H1 (cell line): ENCODE measurements at regions not wholly inside any gene's neighbourhood (a gene's known extent, or its start where the extent isn't known, plus 50 kb on each side); places are given as distances from the start of the nearest gene placed in this dataset.

Experiments used
- CTCF ChIA-PET: fragments of 300-600 bp; sonication (Branson Sonifier 250); formaldehyde crosslinking; loops from one replicate; lab custom pipeline; 2021; ENCODE audit not compliant: partially characterized antibody; lab: Charles Lee
- POLR2A ChIA-PET: fragments of 300-600 bp; sonication (Branson Sonifier 250); formaldehyde crosslinking; loops from one replicate; lab custom pipeline; 2021; ENCODE audit warnings: inconsistent platforms; ENCODE audit not compliant: partially characterized antibody; lab: Charles Lee
- DNase-seq, 2 experiments: peaks; one replicate each; pipeline versions ENCODE4 v3.0.0 to v3.0.0-alpha.2; 2010 to 2022; ENCODE audit warnings: low spot score in 2 of 2, low read depth in 1 of 2, mixed read lengths in 1 of 2
- FAIRE-seq: peaks from 2 replicates; lab custom pipeline; 2011; peaks lifted over from hg19 to GRCh38; lab: Jason Lieb, UNC
- H2AFZ ChIP-seq: 2 replicates; pipeline ENCODE4 v1.8.1; 2012; ENCODE audit warnings: low read length, inconsistent platforms
- H2AK5ac ChIP-seq: 2 replicates; pipeline ENCODE4 v1.6.1; 2013; ENCODE audit warnings: low read depth, low read length
- H2BK120ac ChIP-seq: replicated peaks from 2 replicates; pipeline ENCODE3; 2013; ENCODE audit warnings: low read depth, low read length, inconsistent platforms
- H2BK12ac ChIP-seq: 2 replicates; pipeline ENCODE4 v1.6.1; 2013; ENCODE audit warnings: low read depth, low read length
- H2BK15ac ChIP-seq: 2 replicates; pipeline ENCODE4 v1.6.1; 2013; ENCODE audit warnings: low read length
- H2BK20ac ChIP-seq: 2 replicates; pipeline ENCODE4 v1.6.1; 2013; ENCODE audit warnings: low read length
- H2BK5ac ChIP-seq: 2 replicates; pipeline ENCODE4 v1.6.1; 2013; ENCODE audit warnings: low read depth, low read length
- H3K14ac ChIP-seq: 2 replicates; pipeline ENCODE4 v1.6.1; 2013; ENCODE audit warnings: inconsistent platforms; ENCODE audit not compliant: insufficient read length
- H3K18ac ChIP-seq: 2 replicates; pipeline ENCODE4 v1.6.1; 2013; ENCODE audit warnings: low read length; ENCODE audit errors: extremely low read depth
- H3K23ac ChIP-seq: 2 replicates; pipeline ENCODE4 v1.6.1; 2013; ENCODE audit warnings: inconsistent platforms; ENCODE audit not compliant: insufficient read length
- H3K23me2 ChIP-seq: 2 replicates; pipeline ENCODE4 v1.6.1; 2013; ENCODE audit warnings: low read depth, low read length
- H3K27ac ChIP-seq: 2 replicates; pipeline ENCODE4 v1.6.1; 2011; ENCODE audit warnings: low read depth, low read length, inconsistent platforms
- H3K27me3 ChIP-seq, 4 experiments: replicated peaks in 1 of 4; 1 replicate in 1 of 4; 2 replicates in 3 of 4; pipeline versions ENCODE4 v1.6.1 to v1.8.1; 2011 to 2013; ENCODE audit warnings: low read length in 3 of 4, mild to moderate bottlenecking in 3 of 4, inconsistent platforms in 2 of 4, mixed read lengths in 2 of 4, moderate library complexity in 1 of 4; ENCODE audit not compliant: control insufficient read depth in 3 of 4, insufficient read depth in 3 of 4; ENCODE audit errors: extremely low read depth in 1 of 4
- H3K36me3 ChIP-seq, 4 experiments: 2 replicates each; pipeline versions ENCODE4 v1.6.1 to v1.8.1; 2011 to 2013; ENCODE audit warnings: mild to moderate bottlenecking in 4 of 4, low read length in 3 of 4, moderate library complexity in 2 of 4, control low read depth in 1 of 4, inconsistent platforms in 1 of 4; ENCODE audit not compliant: insufficient read depth in 4 of 4, control insufficient read depth in 2 of 4
- H3K4ac ChIP-seq: replicated peaks from 2 replicates; pipeline ENCODE3; 2013; ENCODE audit warnings: low read length, low read depth, mixed read lengths, inconsistent platforms; ENCODE audit not compliant: insufficient read length
- H3K4me1 ChIP-seq, 4 experiments: replicated peaks in 1 of 4; 1 replicate in 1 of 4; 2 replicates in 3 of 4; pipeline versions ENCODE4 v1.6.1 to v1.8.1; 2011 to 2013; ENCODE audit warnings: low read length in 3 of 4, inconsistent platforms in 2 of 4, mixed read lengths in 1 of 4; ENCODE audit not compliant: insufficient read depth in 4 of 4, control insufficient read depth in 3 of 4
- H3K4me2 ChIP-seq, 2 experiments: 2 replicates each; pipeline versions ENCODE4 v1.6.1 to v1.8.1; 2011 to 2013; ENCODE audit warnings: low read depth in 2 of 2, low read length in 2 of 2, control low read depth in 1 of 2, inconsistent platforms in 1 of 2, mild to moderate bottlenecking in 1 of 2; ENCODE audit not compliant: insufficient read depth in 1 of 2
- H3K4me3 ChIP-seq, 4 experiments: fragments of 200-600, 300-600 bp in 1 of 4; sonication (generic), shearing (Covaris generic), sonication (Bioruptor Twin) in 1 of 4; 2 replicates each; pipeline versions ENCODE4 v1.5.1 to v1.8.1; 2011 to 2016; ENCODE audit warnings: low read length in 4 of 4, low read depth in 3 of 4, control low read depth in 2 of 4, inconsistent platforms in 2 of 4, mild to moderate bottlenecking in 2 of 4, mixed read lengths in 1 of 4, moderate library complexity in 1 of 4; ENCODE audit not compliant: insufficient read depth in 2 of 4; ENCODE audit errors: extremely low read depth in 1 of 4
- H3K56ac ChIP-seq: replicated peaks from 2 replicates; pipeline ENCODE3; 2013; ENCODE audit warnings: low read depth, mild to moderate bottlenecking, mixed read lengths, low read length, inconsistent platforms; ENCODE audit not compliant: insufficient read length
- H3K79me1 ChIP-seq: 2 replicates; pipeline ENCODE4 v1.6.1; 2013; ENCODE audit warnings: low read depth, low read length, control low read depth
- H3K79me2 ChIP-seq, 2 experiments: 2 replicates each; pipeline versions ENCODE4 v1.6.1 to v1.8.1; 2012 to 2013; ENCODE audit warnings: low read length in 2 of 2, mild to moderate bottlenecking in 2 of 2, inconsistent platforms in 1 of 2; ENCODE audit not compliant: insufficient read depth in 2 of 2, control insufficient read depth in 1 of 2
- H3K9ac ChIP-seq, 4 experiments: replicated peaks in 1 of 4; 1 replicate in 1 of 4; 2 replicates in 3 of 4; pipeline versions ENCODE4 v1.6.1 to v1.8.1; 2011 to 2013; ENCODE audit warnings: low read depth in 3 of 4, low read length in 3 of 4, control low read depth in 2 of 4, mild to moderate bottlenecking in 2 of 4, moderate library complexity in 2 of 4, inconsistent platforms in 1 of 4; ENCODE audit errors: extremely low read depth in 1 of 4
- H3K9me3 ChIP-seq, 2 experiments: 2 replicates each; pipeline versions ENCODE4 v1.6.1 to v1.8.1; 2012 to 2013; ENCODE audit warnings: mild to moderate bottlenecking in 2 of 2, moderate library complexity in 2 of 2, control low read depth in 1 of 2, inconsistent platforms in 1 of 2, low read depth in 1 of 2, low read length in 1 of 2, mixed read lengths in 1 of 2; ENCODE audit not compliant: insufficient read depth in 2 of 2
- H4K20me1 ChIP-seq, 2 experiments: replicated peaks in 1 of 2; 2 replicates each; pipeline versions ENCODE3 to v1.8.1; 2011 to 2013; ENCODE audit warnings: inconsistent platforms in 2 of 2, low read length in 2 of 2, mild to moderate bottlenecking in 1 of 2; ENCODE audit not compliant: insufficient read depth in 2 of 2, control insufficient read depth in 1 of 2
- H4K5ac ChIP-seq: 2 replicates; pipeline ENCODE4 v1.6.1; 2013; ENCODE audit warnings: low read length, low read depth, mixed read lengths, inconsistent platforms; ENCODE audit not compliant: insufficient read length
- H4K8ac ChIP-seq: 2 replicates; pipeline ENCODE4 v1.8.0; 2013; ENCODE audit warnings: mild to moderate bottlenecking, moderate library complexity, low read length, inconsistent platforms; ENCODE audit not compliant: insufficient read depth; ENCODE audit errors: extremely low read depth
- H4K91ac ChIP-seq: replicated peaks from 2 replicates; pipeline ENCODE3; 2013; ENCODE audit warnings: low read length, mixed read lengths, inconsistent platforms; ENCODE audit not compliant: insufficient read length
- SP4 ChIP-seq: IDR thresholded peaks from 2 replicates; pipeline ENCODE4 v1.6.1; 2012; ENCODE audit warnings: low read length, inconsistent platforms
- TEAD4 ChIP-seq: IDR thresholded peaks from 2 replicates; pipeline ENCODE4 v1.6.1; 2012; ENCODE audit warnings: low read depth, low read length, inconsistent platforms, mixed read lengths
- WGBS, 2 experiments: shearing (Covaris generic) in 1 of 2; methylation state at CpG; one replicate each; pipeline versions ENCODE4 v1.1.6 to v1.1.7; 2013 to 2015; ENCODE audit warnings: low lambda C conversion rate in 2 of 2, mixed read lengths in 2 of 2, inconsistent platforms in 1 of 2, low coverage in 1 of 2, missing lambda C conversion rate in 1 of 2; ENCODE audit not compliant: insufficient replicate concordance in 2 of 2, insufficient coverage in 1 of 2, insufficient read length in 1 of 2; ENCODE audit errors: extremely low coverage in 1 of 2, missing lambda C conversion rate in 1 of 2; 5-methylcytosine and 5-hydroxymethylcytosine counted together

- Histone ChIP-seq H2BK5ac (no peak overlapping the region), H2BK120ac (no peak overlapping the region), H3K18ac (no peak overlapping the region), H3K27me3 (no peaks in the 10 kb centered on the region), H2BK15ac (no peak overlapping the region), H3K56ac (no peak overlapping the region), H4K91ac (no peak overlapping the region), H3K9me3 (no peaks in the 10 kb centered on the region), H3K4me2 (no peak overlapping the region), H3K9ac (no peak overlapping the region), H2BK12ac (no peak overlapping the region), H3K79me2 (no peaks in the 10 kb centered on the region), H3K14ac (no peak overlapping the region), H4K5ac (no peak overlapping the region), H3K4me3 (no peak overlapping the region), H4K20me1 (no peaks in the 10 kb centered on the region), H3K4ac (no peak overlapping the region), H2AK5ac (no peak overlapping the region), H2AFZ (no peak overlapping the region), H2BK20ac (no peak overlapping the region), H3K23me2 (no peaks in the 10 kb centered on the region), H3K36me3 (no peaks in the 10 kb centered on the region; a peak in 3 of 8 replicates), H4K8ac (no peak overlapping the region), H3K79me1 (no peaks in the 10 kb centered on the region), H3K23ac (no peak overlapping the region), H3K27ac (no peak overlapping the region), H3K4me1 (no peaks in the 10 kb centered on the region)
- ChIA-PET POLR2A (no interaction called here), CTCF (interaction anchor here (1.2 kb wide), 1 partner anchor 25 kb away, joined by 3 read pairs; no protein-coding TSS in a partner anchor)
- no peak for TF ChIP-seq SP4
- no peak for TF ChIP-seq TEAD4
- 89% methylated on average over 6 of the region's 6 CpGs; no CpG with 5 or more reads in 1 of the 2 experiments for WGBS, 2 experiments
- FAIRE-seq = no peak
- DNase-seq = no peak
Observed at GRCh38 chr15:62717496-62717895, 325.1 kb upstream of the TPM1 start.
